IPS-15b (cell line): ENCODE measurements at regions not wholly inside any gene's neighbourhood (a gene's known extent, or its start where the extent isn't known, plus 50 kb on each side); places are given as distances from the start of the nearest gene placed in this dataset.
"Not testable (repeated sequence)": the region's sequence is repeated elsewhere in the genome, so short reads cannot be mapped to it uniquely, and the experiment has no call there.

Experiments used
- H3K27me3 ChIP-seq: one replicate; pipeline ENCODE4 v1.6.1; 2013; ENCODE audit warnings: low read length; ENCODE audit not compliant: control insufficient read depth, insufficient read depth
- H3K36me3 ChIP-seq: one replicate; pipeline ENCODE4 v1.6.1; 2013; ENCODE audit warnings: low read length; ENCODE audit not compliant: control insufficient read depth, insufficient read depth
- H3K4me1 ChIP-seq: one replicate; pipeline ENCODE4 v1.6.1; 2013; ENCODE audit warnings: mild to moderate bottlenecking, low read length; ENCODE audit not compliant: control insufficient read depth, insufficient read depth
- H3K4me3 ChIP-seq: one replicate; pipeline ENCODE4 v1.5.1; 2013; ENCODE audit warnings: low read depth, low read length
- H3K9ac ChIP-seq: one replicate; pipeline ENCODE4 v1.6.1; 2013; ENCODE audit warnings: low read depth, mild to moderate bottlenecking, low read length
- H3K9me3 ChIP-seq: one replicate; pipeline ENCODE4 v1.6.1; 2013; ENCODE audit warnings: mild to moderate bottlenecking, low read length; ENCODE audit not compliant: control insufficient read depth, insufficient read depth

DNA sequence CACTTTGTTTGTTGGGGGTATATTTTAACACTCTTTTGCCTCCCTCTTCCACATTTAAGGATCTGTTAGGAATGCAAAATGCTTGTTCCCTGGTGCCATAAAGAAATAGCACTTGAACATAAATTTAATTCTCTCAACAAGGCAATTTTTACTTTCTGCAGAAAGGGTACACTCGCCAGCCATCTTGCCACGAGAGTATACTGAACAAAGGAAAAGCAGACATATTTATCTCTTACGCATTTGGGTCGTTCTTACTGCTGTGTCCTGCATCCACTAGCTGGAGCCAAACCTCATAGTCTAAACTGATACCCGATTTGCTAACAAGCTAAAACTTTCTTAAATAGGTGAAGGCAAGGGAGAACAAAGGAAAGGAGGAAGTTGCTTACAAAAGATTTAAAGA lies 129.5 kb downstream of the B3GNT2 start:
- H3K4me1 ChIP-seq = peaks cover 23% of the 10 kb centered on the region

DNA sequence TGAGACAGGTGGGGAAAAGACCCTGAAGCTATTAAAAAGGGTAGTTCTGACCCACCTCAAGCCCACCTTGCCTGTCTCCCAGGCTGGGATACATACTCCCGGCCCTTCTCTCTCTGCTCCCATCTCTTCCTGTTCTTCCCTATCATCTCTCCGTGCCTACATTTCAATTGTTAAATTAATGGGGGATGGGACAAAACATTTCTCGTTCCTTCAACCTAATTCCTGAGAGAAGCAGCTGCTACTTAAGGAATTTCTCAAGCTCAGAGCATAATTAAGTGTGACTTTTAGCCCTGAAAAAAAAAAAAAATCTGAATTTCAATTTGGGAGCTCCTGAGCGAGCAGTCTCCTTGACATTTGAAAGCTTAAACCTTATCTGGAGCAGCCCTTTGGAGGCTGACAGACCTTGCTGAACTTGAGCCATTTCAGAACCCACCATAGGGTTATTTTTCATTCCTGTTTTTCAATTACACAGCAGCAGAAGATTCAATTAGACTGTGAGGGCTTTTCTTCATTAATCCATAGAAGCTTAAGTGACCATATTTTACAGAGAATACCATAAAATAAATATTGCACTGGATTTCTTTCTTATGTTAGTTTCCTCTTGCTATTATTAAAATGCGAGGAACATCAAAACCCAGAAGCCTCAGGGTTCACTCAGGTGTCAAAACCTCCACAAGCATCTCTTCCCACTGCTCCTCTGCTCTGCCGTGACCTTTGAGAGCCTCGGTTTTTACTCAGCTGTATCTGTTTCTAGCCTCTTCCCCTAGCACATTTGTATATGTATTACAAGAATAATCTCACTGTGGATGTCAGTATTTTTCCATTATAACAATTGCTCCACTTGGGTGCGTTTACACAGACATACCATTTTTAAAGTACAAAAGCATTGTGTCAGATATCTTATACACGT lies 125.7 kb downstream of the B3GNT2 start:
- H3K9me3 ChIP-seq = peaks cover 11% of the 10 kb centered on the region
- no peaks in the 10 kb centered on the region for H3K36me3 ChIP-seq
- no peak overlapping the region for H3K9ac ChIP-seq
- no peak overlapping the region for H3K4me3 ChIP-seq
- H3K4me1 ChIP-seq = peaks cover 18% of the 10 kb centered on the region
- H3K27me3 ChIP-seq = no peaks in the 10 kb centered on the region

More for the DNA sequence above, 129.5 kb downstream of the B3GNT2 start:
- no peaks in the 10 kb centered on the region for H3K27me3 ChIP-seq
- H3K36me3 ChIP-seq = no peaks in the 10 kb centered on the region
- no peak overlapping the region for H3K9ac ChIP-seq
- no peak overlapping the region for H3K4me3 ChIP-seq
- peaks cover 14% of the 10 kb centered on the region for H3K9me3 ChIP-seq

GRCh38 chr2:62320657-62321357 lies 124.9 kb downstream of the B3GNT2 start:
- peaks cover 9% of the 10 kb centered on the region for H3K9me3 ChIP-seq
- peaks cover 18% of the 10 kb centered on the region for H3K4me1 ChIP-seq
- no peaks in the 10 kb centered on the region for H3K36me3 ChIP-seq
- no peak overlapping the region for H3K4me3 ChIP-seq
- no peak overlapping the region for H3K9ac ChIP-seq
- no peaks in the 10 kb centered on the region for H3K27me3 ChIP-seq

DNA sequence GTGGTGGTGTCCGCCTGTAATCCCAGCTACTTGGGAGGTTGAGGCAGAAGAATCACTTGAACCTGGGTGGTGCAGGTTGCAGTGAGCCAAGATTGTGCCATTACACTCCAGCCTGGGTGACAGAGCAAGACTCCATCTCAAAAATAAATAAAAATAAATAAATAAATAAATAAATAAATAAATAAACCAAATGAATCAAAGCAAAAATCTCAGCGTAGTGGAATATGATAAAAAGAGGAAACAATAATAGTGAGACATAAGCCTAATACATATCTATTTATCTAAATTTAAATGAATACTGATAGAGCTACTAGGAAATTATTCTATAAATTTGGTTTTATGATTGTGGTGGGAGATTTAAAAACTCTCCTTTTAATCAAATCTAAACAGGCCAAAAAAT lies 124.2 kb downstream of the B3GNT2 start:
- H3K4me3 ChIP-seq = not testable (repeated sequence)

GRCh38 chr2:62319070-62319469 lies 123.2 kb downstream of the B3GNT2 start:
- Histone ChIP-seq H3K9ac (no peak overlapping the region), H3K4me3 (no peak overlapping the region)

More for the DNA sequence above, 124.2 kb downstream of the B3GNT2 start:
- H3K27me3 ChIP-seq, H3K9ac ChIP-seq, H3K36me3 ChIP-seq, H3K9me3 ChIP-seq: not testable (repeated sequence)
- H3K4me1 ChIP-seq = peaks cover 18% of the 10 kb centered on the region

GRCh38 chr2:62315476-62315875 lies 119.6 kb downstream of the B3GNT2 start:
- Histone ChIP-seq H3K36me3 (no peaks in the 10 kb centered on the region), H3K9ac (no peak overlapping the region), H3K4me1 (peaks cover 2% of the 10 kb centered on the region), H3K4me3 (no peak overlapping the region), H3K9me3 (no peaks in the 10 kb centered on the region), H3K27me3 (no peaks in the 10 kb centered on the region)

More at GRCh38 chr2:62319070-62319469, 123.2 kb downstream of the B3GNT2 start:
- no peaks in the 10 kb centered on the region for H3K27me3 ChIP-seq
- no peaks in the 10 kb centered on the region for H3K9me3 ChIP-seq
- H3K36me3 ChIP-seq = no peaks in the 10 kb centered on the region
- peaks cover 18% of the 10 kb centered on the region for H3K4me1 ChIP-seq

- no peaks in the 10 kb centered on the region for H3K27me3 ChIP-seq
- no peak overlapping the region for H3K9ac ChIP-seq
- H3K36me3 ChIP-seq = no peaks in the 10 kb centered on the region
- H3K4me1 ChIP-seq = peaks cover 2% of the 10 kb centered on the region
- no peak overlapping the region for H3K4me3 ChIP-seq
- H3K9me3 ChIP-seq = no peaks in the 10 kb centered on the region
These were observed 118.4 kb downstream of the B3GNT2 start for GRCh38 chr2:62314291-62314690.

GRCh38 chr2:62313449-62314227 lies 117.7 kb downstream of the B3GNT2 start:
- Histone ChIP-seq H3K9ac (no peak overlapping the region), H3K36me3 (no peaks in the 10 kb centered on the region), H3K9me3 (no peaks in the 10 kb centered on the region), H3K4me1 (peaks cover 3% of the 10 kb centered on the region), H3K27me3 (no peaks in the 10 kb centered on the region), H3K4me3 (no peak overlapping the region)

GRCh38 chr2:62309465-62310091 lies 113.7 kb downstream of the B3GNT2 start:
- Histone ChIP-seq H3K9ac (no peak overlapping the region), H3K4me1 (peaks cover 6% of the 10 kb centered on the region)

GRCh38 chr2:62309081-62309464 lies 113.2 kb downstream of the B3GNT2 start:
- peaks cover 6% of the 10 kb centered on the region for H3K4me1 ChIP-seq
- no peak overlapping the region for H3K4me3 ChIP-seq
- no peaks in the 10 kb centered on the region for H3K9me3 ChIP-seq
- no peak overlapping the region for H3K9ac ChIP-seq
- no peaks in the 10 kb centered on the region for H3K27me3 ChIP-seq
- H3K36me3 ChIP-seq = no peaks in the 10 kb centered on the region

More at GRCh38 chr2:62309465-62310091, 113.7 kb downstream of the B3GNT2 start:
- Histone ChIP-seq H3K27me3 (no peaks in the 10 kb centered on the region), H3K9me3 (no peaks in the 10 kb centered on the region), H3K4me3 (no peak overlapping the region), H3K36me3 (no peaks in the 10 kb centered on the region)
